NCI-H2227 (cell line): ENCODE measurements at regions not wholly inside any gene's neighbourhood (a gene's known extent, or its start where the extent isn't known, plus 50 kb on each side); places are given as distances from the start of the nearest gene placed in this dataset.
"Not testable (repeated sequence)": the region's sequence is repeated elsewhere in the genome, so short reads cannot be mapped to it uniquely, and the experiment has no call there.

ENCODE experiments used
- DNase-seq: peaks from one replicate; lab custom pipeline; 2025; ENCODE audit not compliant: unreplicated experiment; lab: John Stamatoyannopoulos, UW

- DNase-seq: no peak
These were observed 203.9 kb downstream of the C9orf50 start for GRCh38 chr9:129416821-129417539.

GRCh38 chr9:129415942-129416651, 204.8 kb downstream of the C9orf50 start:
- no peak for DNase-seq

GRCh38 chr9:129414993-129415941, 205.6 kb downstream of the C9orf50 start:
- DNase-seq: no peak

- no peak for DNase-seq
These were observed 206.4 kb downstream of the C9orf50 start for GRCh38 chr9:129414377-129414992.

GRCh38 chr9:129413537-129414376, 207.1 kb downstream of the C9orf50 start:
- DNase-seq: peak; percentile 95

GRCh38 chr9:129412814-129413536, 207.9 kb downstream of the C9orf50 start:
- DNase-seq: peak; percentile 71

- not testable (repeated sequence) for DNase-seq
These were observed 208.6 kb downstream of the C9orf50 start for GRCh38 chr9:129412176-129412813.

GRCh38 chr9:129411501-129412175, 209.3 kb downstream of the C9orf50 start:
- DNase-seq: no peak

GRCh38 chr9:129410226-129410625, 210.7 kb downstream of the C9orf50 start:
- DNase-seq: no peak

- DNase-seq: peak; percentile 35
These were observed 212.2 kb downstream of the C9orf50 start for GRCh38 chr9:129408535-129409215.

GRCh38 chr9:129407905-129408452, 212.9 kb downstream of the C9orf50 start:
- no peak for DNase-seq

- DNase-seq: no peak
These were observed 214.3 kb downstream of the C9orf50 start for GRCh38 chr9:129406278-129407225.

- DNase-seq: no peak
These were observed 215.1 kb downstream of the C9orf50 start for GRCh38 chr9:129405827-129406213.

- no peak for DNase-seq
These were observed 215.6 kb downstream of the C9orf50 start for GRCh38 chr9:129405089-129405826.

GRCh38 chr9:129404621-129405020, 216.3 kb downstream of the C9orf50 start:
- DNase-seq: no peak
